ENCODE measurements at regions not wholly inside any gene's neighbourhood (a gene's known extent, or its start where the extent isn't known, plus 50 kb on each side); places are given as distances from the start of the nearest gene placed in this dataset.

GRCh38 chr7:38330861-38331621 lies 57.6 kb upstream of the TARP start (continued):
- TF ChIP-seq AFF1 (IDR thresholded peaks at IDR 0.05; ENCODE audit: low read depth in 1 of 2, partially characterized antibody in 2 of 2): peak in 1 of 2 experiments; percentile 80
- TF ChIP-seq MYNN (IDR thresholded peaks at IDR 0.05): no peak
- no peak for TF ChIP-seq MYNN (CRISPR knock-in tag; IDR thresholded peaks at IDR 0.05)
- no peak for TF ChIP-seq HOXB6 (CRISPR knock-in tag; IDR thresholded peaks at IDR 0.05; ENCODE audit: borderline replicate concordance)
- peak; percentile 22; the same call in 1 of the 2 replicates for TF ChIP-seq ZFX (CRISPR knock-in tag; IDR thresholded peaks at IDR 0.05)
- TF ChIP-seq ARID1B (IDR thresholded peaks at IDR 0.05): 0 out of 2 replicates have a peak, but pooled peaks have one; percentile 8
- no peak for TF ChIP-seq MTA1 (IDR thresholded peaks at IDR 0.05; ENCODE audit: borderline replicate concordance)
- TF ChIP-seq TFAP4 (CRISPR knock-in tag; IDR thresholded peaks at IDR 0.05; ENCODE audit: borderline replicate concordance): peak; percentile 26; the same call in 1 of the 2 replicates
- TF ChIP-seq CTBP1 (IDR thresholded peaks at IDR 0.05; ENCODE audit: borderline replicate concordance): peak; percentile 61; the same call in 1 of the 2 replicates
- 0 out of 2 replicates have a peak, but pooled peaks have one; percentile 30 for TF ChIP-seq HDGF (IDR thresholded peaks at IDR 0.05)
- no peak for TF ChIP-seq SMARCA5 (IDR thresholded peaks at IDR 0.05)
- TF ChIP-seq ZNF583 (CRISPR knock-in tag; IDR thresholded peaks at IDR 0.05): no peak
- TF ChIP-seq L3MBTL2 (IDR thresholded peaks at IDR 0.05): peak; percentile 23; the same call in 1 of the 2 replicates
- peak in 1 of 2 experiments; percentile 49; a peak in 2 of 4 replicates for TF ChIP-seq RAD21 (CRISPR knock-in tag; conservative IDR thresholded peaks at IDR 0.05 in 1 of 2, IDR thresholded peaks at IDR 0.05 in 1 of 2)
- no peak for TF ChIP-seq ZC3H11A (IDR thresholded peaks at IDR 0.05; ENCODE audit: low read depth, low read length)
- TF ChIP-seq CREB5 (CRISPR knock-in tag; IDR thresholded peaks at IDR 0.05): no peak
- TF ChIP-seq ZNF280B (CRISPR knock-in tag; IDR thresholded peaks at IDR 0.05): no peak
- TF ChIP-seq KDM1A (IDR thresholded peaks at IDR 0.05): no peak
- TF ChIP-seq ZBTB9 (CRISPR knock-in tag; IDR thresholded peaks at IDR 0.05): no peak
